ENCODE measurements at regions not wholly inside any gene's neighbourhood (a gene's known extent, or its start where the extent isn't known, plus 50 kb on each side); places are given as distances from the start of the nearest gene placed in this dataset.
"Not testable (repeated sequence)": the region's sequence is repeated elsewhere in the genome, so short reads cannot be mapped to it uniquely, and the experiment has no call there.

GRCh38 chr2:131626011-131626410 is 98.3 kb downstream of the CCDC74A start:
- H3K4me3 Mint-ChIP-seq; H3K27ac Mint-ChIP-seq; H3K9me3 Mint-ChIP-seq; POLR2A ChIA-PET; intact Hi-C loops (cut with micrococcal nuclease); H3K36me3 Mint-ChIP-seq; H3K36me3 ChIP-seq (ENCODE audit: control insufficient read depth in 2 of 3, insufficient read depth in 3 of 3, low read length in 3 of 3); H3K27me3 ChIP-seq (ENCODE audit: control insufficient read depth in 2 of 2, insufficient read depth in 2 of 2, low read length in 2 of 2); H3K4me1 Mint-ChIP-seq; H3K9me3 ChIP-seq (ENCODE audit: control insufficient read depth in 2 of 3, low read length in 3 of 3); H3K4me1 ChIP-seq (ENCODE audit: control insufficient read depth in 2 of 2, insufficient read depth in 2 of 2, low read length in 2 of 2); DNase-seq; H3K27ac ChIP-seq (ENCODE audit: low read depth, low read length); H3K4me3 ChIP-seq (ENCODE audit: low read length); CTCF ChIA-PET; ATAC-seq: not testable (repeated sequence)
- peaks cover 4 to 27% (median 11%) of the 10 kb centered on the region in 5 donors for H3K27me3 Mint-ChIP-seq

GRCh38 chr2:131626565-131626964 is 98.9 kb downstream of the CCDC74A start:
- H3K9me3 ChIP-seq (ENCODE audit: control insufficient read depth in 2 of 3, low read length in 3 of 3); H3K27ac ChIP-seq (ENCODE audit: low read depth, low read length); H3K4me3 ChIP-seq (ENCODE audit: low read length); CTCF ChIA-PET; POLR2A ChIA-PET; H3K36me3 Mint-ChIP-seq; H3K27me3 ChIP-seq (ENCODE audit: control insufficient read depth in 2 of 2, insufficient read depth in 2 of 2, low read length in 2 of 2); H3K36me3 ChIP-seq (ENCODE audit: control insufficient read depth in 2 of 3, insufficient read depth in 3 of 3, low read length in 3 of 3); H3K27ac Mint-ChIP-seq; H3K4me3 Mint-ChIP-seq; DNase-seq; intact Hi-C loops (cut with micrococcal nuclease); ATAC-seq; H3K4me1 ChIP-seq (ENCODE audit: control insufficient read depth in 2 of 2, insufficient read depth in 2 of 2, low read length in 2 of 2); H3K9me3 Mint-ChIP-seq; H3K4me1 Mint-ChIP-seq: not testable (repeated sequence)
- peaks cover 4 to 23% (median 11%) of the 10 kb centered on the region in 5 donors for H3K27me3 Mint-ChIP-seq

DNA sequence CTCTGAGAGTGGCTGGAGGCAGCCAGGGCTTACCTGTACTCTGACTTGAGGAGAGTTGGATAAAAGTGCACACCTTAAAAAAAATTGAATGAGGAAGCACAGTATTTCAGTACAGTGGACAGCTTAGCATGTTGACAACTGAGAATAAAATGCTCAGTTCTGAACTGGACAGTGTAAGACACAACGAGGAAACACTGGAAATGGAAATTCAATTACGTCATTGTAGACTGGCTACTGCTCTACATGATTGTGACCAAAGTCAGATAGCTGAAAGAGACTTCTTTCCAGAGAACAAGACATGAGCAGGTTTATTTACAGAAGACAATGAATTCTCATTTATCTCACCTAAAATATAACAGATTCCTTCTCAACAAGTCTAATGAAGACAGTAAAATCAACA is 100.1 kb downstream of the CCDC74A start:
- ATAC-seq; H3K4me3 Mint-ChIP-seq; H3K27me3 ChIP-seq (ENCODE audit: control insufficient read depth in 2 of 2, insufficient read depth in 2 of 2, low read length in 2 of 2); H3K9me3 Mint-ChIP-seq; POLR2A ChIA-PET; H3K27ac Mint-ChIP-seq; H3K4me3 ChIP-seq (ENCODE audit: low read length); H3K36me3 ChIP-seq (ENCODE audit: control insufficient read depth in 2 of 3, insufficient read depth in 3 of 3, low read length in 3 of 3); intact Hi-C loops (cut with micrococcal nuclease); H3K4me1 ChIP-seq (ENCODE audit: control insufficient read depth in 2 of 2, insufficient read depth in 2 of 2, low read length in 2 of 2); H3K4me1 Mint-ChIP-seq; H3K36me3 Mint-ChIP-seq; DNase-seq; H3K27ac ChIP-seq (ENCODE audit: low read depth, low read length); H3K9me3 ChIP-seq (ENCODE audit: control insufficient read depth in 2 of 3, low read length in 3 of 3); CTCF ChIA-PET: not testable (repeated sequence)
- peaks cover 4 to 23% (median 8%) of the 10 kb centered on the region in 5 donors for H3K27me3 Mint-ChIP-seq

DNA sequence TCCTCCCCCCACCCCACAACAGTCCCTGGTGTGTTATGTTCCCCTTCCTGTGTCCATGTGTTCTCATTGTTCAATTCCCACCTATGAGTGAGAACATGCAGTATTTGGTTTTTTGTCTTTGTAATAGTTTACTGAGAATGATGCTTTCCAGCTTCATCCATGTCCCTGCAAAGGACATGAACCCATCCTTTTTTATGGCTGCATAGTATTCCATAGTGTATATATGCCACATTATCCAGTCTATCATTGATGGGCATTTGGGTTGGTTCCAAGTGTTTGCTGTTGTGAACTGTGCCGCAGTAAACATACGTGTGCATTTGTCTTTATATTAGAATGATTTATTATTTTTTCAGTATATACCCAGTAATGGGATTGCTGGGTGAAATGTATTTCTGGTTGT is 104.0 kb downstream of the CCDC74A start:
- H3K36me3 Mint-ChIP-seq; H3K27ac ChIP-seq (ENCODE audit: low read depth, low read length); H3K36me3 ChIP-seq (ENCODE audit: control insufficient read depth in 2 of 3, insufficient read depth in 3 of 3, low read length in 3 of 3); H3K27ac Mint-ChIP-seq; H3K4me1 Mint-ChIP-seq; H3K9me3 ChIP-seq (ENCODE audit: control insufficient read depth in 2 of 3, low read length in 3 of 3); H3K9me3 Mint-ChIP-seq; H3K27me3 ChIP-seq (ENCODE audit: control insufficient read depth in 2 of 2, insufficient read depth in 2 of 2, low read length in 2 of 2); POLR2A ChIA-PET; DNase-seq; H3K4me1 ChIP-seq (ENCODE audit: control insufficient read depth in 2 of 2, insufficient read depth in 2 of 2, low read length in 2 of 2); H3K4me3 Mint-ChIP-seq; intact Hi-C loops (cut with micrococcal nuclease); ATAC-seq; CTCF ChIA-PET; H3K4me3 ChIP-seq (ENCODE audit: low read length): not testable (repeated sequence)
- H3K27me3 Mint-ChIP-seq, result peaks cover 4 to 22% (median 4%) of the 10 kb centered on the region in 5 donors

DNA sequence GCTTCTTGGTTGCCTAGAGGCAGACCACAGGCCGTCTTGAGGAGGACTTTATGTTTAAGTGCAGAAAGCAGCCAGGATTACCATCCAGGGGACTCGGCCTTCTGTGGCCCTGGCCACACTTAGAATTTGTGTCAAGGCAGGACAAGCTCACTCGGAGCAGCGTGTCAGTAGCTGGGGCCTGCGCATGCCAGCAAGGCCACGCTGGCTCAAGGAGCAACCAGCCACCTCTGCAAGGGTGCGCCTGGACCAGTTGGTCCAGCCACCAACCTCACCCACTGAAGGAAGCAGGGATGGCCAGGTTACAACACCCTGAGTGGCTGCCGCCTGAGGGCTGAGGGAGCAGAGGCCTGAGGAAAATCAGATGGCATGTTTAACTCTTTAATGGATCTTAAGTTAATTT is 105.7 kb downstream of the CCDC74A start:
- H3K27ac ChIP-seq (ENCODE audit: low read depth, low read length); H3K4me1 Mint-ChIP-seq; H3K36me3 Mint-ChIP-seq; H3K4me1 ChIP-seq (ENCODE audit: control insufficient read depth in 2 of 2, insufficient read depth in 2 of 2, low read length in 2 of 2); ATAC-seq; H3K27me3 ChIP-seq (ENCODE audit: control insufficient read depth in 2 of 2, insufficient read depth in 2 of 2, low read length in 2 of 2); intact Hi-C loops (cut with micrococcal nuclease); H3K4me3 Mint-ChIP-seq; H3K4me3 ChIP-seq (ENCODE audit: low read length); H3K9me3 ChIP-seq (ENCODE audit: control insufficient read depth in 2 of 3, low read length in 3 of 3); POLR2A ChIA-PET; H3K27ac Mint-ChIP-seq; H3K36me3 ChIP-seq (ENCODE audit: control insufficient read depth in 2 of 3, insufficient read depth in 3 of 3, low read length in 3 of 3); DNase-seq; CTCF ChIA-PET; H3K9me3 Mint-ChIP-seq: not testable (repeated sequence)
- peaks cover 0 to 13% (median 7%) of the 10 kb centered on the region in 5 donors for H3K27me3 Mint-ChIP-seq

DNA sequence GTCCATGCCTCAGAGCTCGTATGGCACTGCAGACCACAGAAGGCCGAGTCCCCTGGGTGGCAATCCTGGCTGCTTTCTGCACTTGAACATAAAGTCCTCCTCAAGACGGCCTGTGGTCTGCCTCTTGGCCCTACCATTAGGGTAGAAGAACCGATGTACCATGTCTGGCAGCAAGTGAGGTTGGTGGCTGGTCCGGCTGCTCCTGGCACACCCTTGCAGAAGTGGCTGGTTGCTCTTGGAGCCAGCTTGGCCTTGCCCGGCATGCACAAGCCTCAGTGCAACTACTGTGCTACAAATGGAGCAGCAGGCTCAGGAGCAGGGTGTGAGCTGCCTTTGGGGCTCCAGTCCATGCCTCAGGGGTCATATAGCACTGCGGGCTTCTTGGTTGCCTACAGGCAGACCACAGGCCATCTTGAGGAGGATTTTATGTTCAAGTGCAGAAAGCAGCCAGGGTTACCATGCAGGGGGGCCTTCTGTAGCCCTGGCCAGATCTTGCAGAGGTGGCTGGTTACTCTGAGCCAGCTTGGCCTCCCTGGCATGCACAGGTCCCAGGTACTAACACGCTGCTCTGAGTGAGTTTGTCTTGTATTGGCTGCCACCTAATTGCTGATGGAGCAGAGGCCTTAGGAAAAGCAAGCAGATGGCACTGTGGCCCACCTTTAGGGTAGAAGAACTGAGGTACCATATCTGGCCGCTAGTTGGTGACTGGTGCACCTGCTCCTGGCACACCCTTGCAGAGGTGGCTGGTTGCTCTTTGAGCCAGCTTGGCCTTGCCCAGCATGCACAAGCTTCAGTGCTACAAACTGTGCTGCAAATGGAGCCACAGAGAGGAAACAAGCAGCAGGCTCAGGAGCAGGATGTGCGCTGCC is 106.4 kb downstream of the CCDC74A start:
- H3K36me3 ChIP-seq (ENCODE audit: control insufficient read depth in 2 of 3, insufficient read depth in 3 of 3, low read length in 3 of 3); H3K27ac ChIP-seq (ENCODE audit: low read depth, low read length); DNase-seq; ATAC-seq; intact Hi-C loops (cut with micrococcal nuclease); H3K36me3 Mint-ChIP-seq; H3K9me3 ChIP-seq (ENCODE audit: control insufficient read depth in 2 of 3, low read length in 3 of 3); H3K9me3 Mint-ChIP-seq; H3K27ac Mint-ChIP-seq; H3K27me3 ChIP-seq (ENCODE audit: control insufficient read depth in 2 of 2, insufficient read depth in 2 of 2, low read length in 2 of 2); H3K4me1 ChIP-seq (ENCODE audit: control insufficient read depth in 2 of 2, insufficient read depth in 2 of 2, low read length in 2 of 2); H3K4me3 ChIP-seq (ENCODE audit: low read length); CTCF ChIA-PET; H3K4me1 Mint-ChIP-seq; POLR2A ChIA-PET; H3K4me3 Mint-ChIP-seq: not testable (repeated sequence)
- peaks cover 2 to 13% (median 9%) of the 10 kb centered on the region in 5 donors for H3K27me3 Mint-ChIP-seq

DNA sequence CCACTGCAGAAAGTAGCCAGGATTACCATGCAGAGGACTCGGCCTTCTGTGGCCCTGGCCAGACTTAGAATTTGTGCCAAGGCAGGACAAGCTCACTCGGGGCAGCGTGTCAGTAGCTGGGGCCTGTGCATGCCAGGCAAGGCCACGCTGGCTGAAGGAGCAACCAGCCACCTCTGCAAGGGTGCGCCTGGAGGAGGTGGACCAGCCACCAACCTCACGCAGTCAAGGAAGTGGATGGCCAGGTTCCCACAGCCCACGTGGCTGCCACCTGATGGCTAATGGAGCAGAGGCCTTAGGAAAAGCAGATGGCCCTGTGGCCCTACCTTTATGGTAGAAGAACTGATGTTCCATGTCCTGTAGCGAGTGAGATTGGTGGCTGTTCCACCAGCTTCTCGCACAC is 107.9 kb downstream of the CCDC74A start:
- H3K4me1 Mint-ChIP-seq, result no peaks in the 10 kb centered on the region
- H3K9me3 ChIP-seq (ENCODE audit: control insufficient read depth in 2 of 3, low read length in 3 of 3), result no peaks in the 10 kb centered on the region
- H3K4me3 Mint-ChIP-seq, result no peak overlapping the region
- H3K27me3 Mint-ChIP-seq, result peaks cover 0 to 10% (median 6%) of the 10 kb centered on the region in 5 donors
- no peak overlapping the region for H3K27ac ChIP-seq (ENCODE audit: low read depth, low read length)
- H3K36me3 Mint-ChIP-seq, result no peaks in the 10 kb centered on the region
- H3K4me3 ChIP-seq (ENCODE audit: low read length), result no peak overlapping the region
- CTCF ChIA-PET, result no interaction called here
- ATAC-seq, result no peak
- peaks cover 0 to 3% (median 0%) of the 10 kb centered on the region in 11 donors for H3K9me3 Mint-ChIP-seq
- no peak for DNase-seq
- no peak overlapping the region for H3K27ac Mint-ChIP-seq
- H3K36me3 ChIP-seq (ENCODE audit: control insufficient read depth in 2 of 3, insufficient read depth in 3 of 3, low read length in 3 of 3), result no peaks in the 10 kb centered on the region
- H3K27me3 ChIP-seq (ENCODE audit: control insufficient read depth in 2 of 2, insufficient read depth in 2 of 2, low read length in 2 of 2), result no peaks in the 10 kb centered on the region
- POLR2A ChIA-PET, result no interaction called here
- H3K4me1 ChIP-seq (ENCODE audit: control insufficient read depth in 2 of 2, insufficient read depth in 2 of 2, low read length in 2 of 2), result no peaks in the 10 kb centered on the region
- intact Hi-C loops (cut with micrococcal nuclease), result no loop called here

All from naive thymus-derived CD4-positive, alpha-beta T cell (primary cell).